Retina (tissue), 1 donor: ENCODE measurements at regions not wholly inside any gene's neighbourhood (a gene's known extent, or its start where the extent isn't known, plus 50 kb on each side); places are given as distances from the start of the nearest gene placed in this dataset.
"Not testable (repeated sequence)": the region's sequence is repeated elsewhere in the genome, so short reads cannot be mapped to it uniquely, and the experiment has no call there.

Source experiments
- DNase-seq: peaks from one replicate; pipeline ENCODE4 v3.0.0-alpha.2; 2016

DNA sequence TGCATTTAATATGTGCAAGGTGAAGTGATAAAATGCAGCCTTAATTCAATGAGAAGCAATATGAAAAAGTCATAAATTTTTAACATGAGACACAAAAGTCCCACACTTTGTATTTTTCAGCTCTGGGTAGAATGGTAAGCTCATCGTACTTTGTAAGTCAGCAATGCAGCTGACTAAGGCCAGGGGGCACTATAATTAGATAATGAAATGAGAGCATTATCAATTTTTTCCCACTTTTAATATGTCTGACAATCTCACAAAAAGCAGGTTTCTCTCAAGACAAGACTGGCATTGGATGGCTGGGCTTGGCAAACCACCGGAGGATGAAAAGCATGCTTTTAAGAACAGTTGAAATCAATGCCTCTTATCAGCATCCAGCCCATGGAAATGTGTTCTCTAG is 162.8 kb downstream of the FAM174A start:
- DNase-seq, result no peak

DNA sequence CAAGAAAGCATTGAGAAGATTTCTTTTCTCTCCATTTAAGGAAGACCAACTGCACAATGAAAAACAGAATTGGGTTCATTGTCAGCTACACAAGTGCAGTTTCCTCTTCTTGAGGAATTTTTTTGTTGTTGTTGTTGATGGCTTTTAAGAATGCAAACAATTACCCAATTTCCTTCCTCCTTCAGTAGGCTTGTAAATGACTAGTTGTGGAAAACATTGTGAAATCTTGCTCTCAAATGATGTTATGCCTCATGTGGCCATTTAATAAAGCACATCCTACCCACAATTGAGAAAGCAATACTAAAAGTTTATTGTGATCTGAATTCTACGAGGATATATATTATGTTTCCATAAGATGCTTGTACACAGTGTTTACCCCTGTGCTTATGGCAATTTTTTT is 171.6 kb downstream of the FAM174A start:
- no peak for DNase-seq

DNA sequence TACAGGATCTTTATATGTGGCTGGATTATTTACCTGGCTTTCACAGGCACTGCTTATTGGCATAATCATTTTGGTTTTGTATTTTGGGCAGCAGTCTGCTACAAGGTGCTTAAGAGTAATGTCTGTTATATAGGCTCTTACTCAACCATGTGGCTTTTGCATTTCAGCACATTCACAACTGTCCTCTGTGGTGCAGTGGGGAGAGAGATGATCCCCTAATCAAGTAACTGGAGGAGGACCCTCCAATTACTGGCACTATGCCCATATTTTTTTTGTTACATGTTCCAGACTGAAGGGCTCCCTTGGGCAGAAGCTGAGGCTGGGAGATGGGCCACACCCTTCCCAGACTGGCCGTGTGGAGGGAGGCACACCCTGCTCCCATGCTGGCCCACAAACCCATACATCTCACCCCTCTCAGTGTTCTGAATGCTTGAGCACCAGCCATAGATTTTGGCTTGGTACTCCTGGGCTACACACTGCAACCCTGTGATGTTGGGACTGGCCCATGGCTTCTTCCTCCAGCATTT is 173.5 kb downstream of the FAM174A start:
- no peak for DNase-seq

DNA sequence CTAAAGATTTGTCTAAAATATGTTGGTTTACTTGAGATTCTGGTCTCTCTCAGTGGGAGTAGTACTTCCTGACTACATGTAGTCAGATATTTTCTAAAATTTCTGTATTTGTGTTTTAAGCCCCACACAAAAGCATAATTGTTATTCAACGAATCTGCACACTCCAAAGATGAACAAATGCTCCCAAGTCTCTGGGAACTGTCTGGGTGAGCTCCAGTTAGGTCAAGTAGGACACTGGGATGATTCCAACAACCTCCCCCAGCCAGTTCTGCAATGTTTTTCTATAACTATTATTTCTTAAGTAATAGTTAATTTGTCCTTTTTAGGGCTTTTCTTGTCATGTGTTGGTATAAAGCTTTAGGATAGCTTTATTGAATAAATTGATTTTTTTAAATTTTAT is 174.6 kb downstream of the FAM174A start:
- DNase-seq, result no peak

DNA sequence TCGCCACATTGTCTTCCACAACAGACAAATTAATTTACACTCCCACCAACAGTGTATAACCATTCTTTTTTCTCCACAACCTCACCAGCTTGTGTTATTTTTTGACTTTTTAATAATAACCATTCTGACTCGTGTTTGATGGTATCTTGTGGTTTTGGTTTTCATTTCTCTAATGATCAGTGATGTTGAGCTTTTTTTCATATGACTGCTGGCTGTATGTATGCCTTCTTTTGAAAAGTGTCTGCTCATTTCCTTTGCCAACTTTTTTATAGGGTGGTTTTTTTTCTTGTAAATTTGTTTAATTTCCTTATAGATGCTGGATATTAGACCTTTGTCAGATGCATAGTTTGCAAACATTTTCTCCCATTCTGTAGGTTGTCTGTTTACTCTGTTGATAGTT is 179.6 kb downstream of the FAM174A start:
- not testable (repeated sequence) for DNase-seq

DNA sequence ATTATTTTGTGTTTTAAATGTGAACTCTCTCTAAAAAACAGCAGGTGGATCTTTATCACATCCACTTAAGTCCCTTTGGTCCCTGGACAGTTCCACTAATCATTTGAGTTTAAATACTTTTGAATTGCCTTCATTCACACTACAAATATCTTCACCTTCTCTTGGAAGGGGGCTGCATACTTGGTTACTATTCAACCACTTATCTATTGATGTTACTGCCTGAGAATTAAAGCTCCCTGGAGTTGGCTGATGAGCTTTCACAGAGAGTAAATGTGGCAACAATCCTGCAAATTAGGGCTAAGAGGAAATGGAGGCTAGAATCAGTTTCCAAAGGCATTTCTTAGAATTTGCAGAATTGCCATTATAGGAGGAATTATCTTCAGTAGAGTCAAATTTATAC is 180.4 kb downstream of the ST8SIA4 start:
- DNase-seq, result no peak

DNA sequence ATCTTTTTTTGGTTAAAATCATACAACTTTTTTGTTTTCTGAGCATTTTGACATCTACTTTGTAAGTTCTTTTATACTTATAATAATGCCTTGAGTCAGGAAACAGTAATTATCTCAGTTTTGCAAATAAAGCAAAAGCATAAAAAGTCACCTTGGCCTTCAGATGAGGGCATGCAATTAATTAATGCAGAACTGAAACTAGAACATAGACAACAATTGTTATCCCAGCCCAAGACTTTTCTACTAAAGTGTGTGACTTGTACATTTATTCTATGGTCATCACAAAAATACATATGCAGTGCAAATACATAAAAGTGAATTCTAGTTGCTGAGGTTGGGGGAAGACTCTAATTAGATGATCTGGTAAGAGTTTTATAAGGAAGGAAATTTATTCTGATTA is 179.9 kb downstream of the ST8SIA4 start:
- no peak for DNase-seq

DNA sequence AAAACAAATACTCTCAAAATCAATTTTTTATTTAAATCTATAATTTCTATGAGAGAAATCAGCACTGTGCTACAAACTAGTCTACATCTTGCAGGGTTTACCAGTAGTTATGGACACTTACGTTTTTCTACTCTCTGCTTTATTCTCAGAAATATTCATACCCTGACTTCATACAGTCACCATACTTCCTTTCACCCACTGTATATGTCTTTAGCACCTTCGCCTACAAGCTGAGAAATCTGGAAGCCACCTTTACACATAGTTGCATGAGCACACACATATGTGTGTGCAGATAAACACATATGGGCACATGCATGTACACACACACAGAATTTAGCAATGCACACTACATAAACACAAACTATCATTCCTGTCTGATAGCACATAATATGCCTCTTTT is 177.0 kb downstream of the ST8SIA4 start:
- no peak for DNase-seq

DNA sequence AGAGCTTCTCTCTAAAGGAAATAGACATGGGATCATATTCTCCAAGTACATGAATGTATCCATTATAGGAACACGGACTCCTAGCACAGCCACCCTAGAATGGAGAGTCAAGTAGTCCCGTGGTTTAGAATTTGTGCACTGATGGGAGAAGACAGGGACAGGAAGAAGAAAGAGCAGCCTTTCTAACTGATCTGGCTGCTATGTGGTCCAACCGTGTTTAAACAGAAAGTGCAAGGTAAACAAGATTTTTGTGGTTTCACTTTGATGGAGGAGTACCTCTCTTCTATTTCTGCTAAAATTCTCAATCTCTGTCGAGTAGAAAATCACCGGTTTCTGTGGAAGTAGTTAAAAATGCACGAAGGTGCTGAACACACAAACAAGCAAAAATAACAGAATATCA is 171.3 kb downstream of the ST8SIA4 start:
- DNase-seq, result no peak

DNA sequence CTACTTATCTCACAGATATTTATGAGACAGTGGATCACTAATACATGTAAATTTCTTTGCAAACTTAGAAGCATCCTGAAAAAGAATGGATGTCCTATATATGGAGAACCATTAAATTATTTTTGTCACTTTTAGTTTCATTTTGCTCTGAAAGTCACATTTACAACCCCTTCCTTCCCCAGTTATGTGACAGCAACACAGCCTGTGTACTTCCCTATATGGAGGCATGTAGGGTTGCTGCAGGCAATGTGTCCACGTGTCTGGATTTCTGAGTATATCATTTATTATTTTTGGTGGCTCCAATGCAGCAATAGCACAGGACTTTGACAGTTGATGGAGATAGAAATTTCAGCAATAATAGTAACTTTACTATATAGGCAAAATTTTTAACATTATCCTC is 156.4 kb downstream of the ST8SIA4 start:
- DNase-seq, result no peak

DNA sequence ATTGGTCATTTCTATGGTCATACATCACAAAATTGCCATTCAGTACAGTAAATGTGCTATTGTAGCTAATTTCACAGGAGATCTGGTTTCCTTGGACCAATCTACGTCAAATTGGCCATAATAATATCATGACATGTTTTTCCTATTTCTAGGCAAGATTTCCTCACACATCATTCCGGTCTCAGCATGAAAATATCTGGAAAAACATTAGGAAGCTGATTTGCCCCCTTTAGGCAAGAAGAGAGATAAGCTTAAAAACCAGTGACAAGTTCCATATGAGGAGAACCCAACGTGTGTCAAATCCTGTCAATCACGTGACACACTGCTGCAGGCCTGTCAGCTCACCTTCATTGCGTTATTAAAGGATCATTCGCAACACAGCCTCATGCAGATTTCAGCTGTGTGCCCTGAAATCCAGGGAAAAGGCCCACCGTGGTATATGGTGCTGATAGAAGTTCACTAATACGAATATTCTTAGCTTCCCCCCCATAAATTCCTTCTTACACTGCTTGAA is 153.3 kb downstream of the ST8SIA4 start:
- no peak for DNase-seq

DNA sequence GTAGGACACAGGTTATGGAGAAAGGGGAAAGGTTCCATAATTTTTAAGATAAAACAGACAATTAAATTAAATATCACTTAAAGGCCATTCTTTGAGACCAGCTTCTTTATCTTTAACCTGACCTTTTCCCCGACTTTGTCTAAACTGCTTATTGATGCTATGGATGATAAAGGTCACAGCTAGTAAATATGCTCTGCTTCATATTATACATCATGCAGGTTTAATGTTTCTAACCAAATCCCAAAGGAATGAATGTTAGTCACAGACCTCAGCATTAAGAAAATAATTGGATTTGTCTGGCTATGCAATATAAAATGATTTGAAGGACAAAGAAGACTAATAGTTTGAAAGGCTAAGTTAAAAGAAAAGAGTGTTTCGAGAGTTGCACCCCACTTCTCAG is 147.6 kb downstream of the ST8SIA4 start:
- DNase-seq, result no peak
